PC-3 (cell line): ENCODE measurements at regions not wholly inside any gene's neighbourhood (a gene's known extent, or its start where the extent isn't known, plus 50 kb on each side); places are given as distances from the start of the nearest gene placed in this dataset.

Experiments
- CTCF ChIP-seq: fragments of 300-600 bp; sonication (generic); conservative IDR thresholded peaks from 2 replicates; pipeline ENCODE4 v1.5.1; 2017; ENCODE audit warnings: antibody characterized with exemption, low read depth, mild to moderate bottlenecking, low read length
- EZH2 ChIP-seq: fragments of 300-600 bp; sonication (generic); IDR thresholded peaks from one replicate; pipeline ENCODE4 v1.6.1; 2017; ENCODE audit warnings: antibody characterized with exemption, mild to moderate bottlenecking, low read length; ENCODE audit not compliant: unreplicated experiment
- EZH2phosphoT487 ChIP-seq: fragments of 300-600 bp; sonication (generic); IDR thresholded peaks from 2 replicates; pipeline ENCODE4 v1.6.1; 2018; ENCODE audit warnings: mild to moderate bottlenecking, antibody characterized with exemption, low read length, borderline replicate concordance

- TF ChIP-seq CTCF (no peak), EZH2 (no peak), EZH2phosphoT487 (no peak)
Observed at GRCh38 chr17:68656666-68657065, 55.5 kb upstream of the FAM20A start.
